Peyer's patch (tissue), 4 donors: ENCODE measurements at regions not wholly inside any gene's neighbourhood (a gene's known extent, or its start where the extent isn't known, plus 50 kb on each side); places are given as distances from the start of the nearest gene placed in this dataset.

ENCODE experiments used
- DNase-seq, 3 donors: peaks; one replicate each; pipeline ENCODE4 v3.0.0-alpha.2; 2017 to 2019
- H3K27ac ChIP-seq, 4 donors: fragments of 200-600 bp; sonication (generic); one replicate each; pipeline ENCODE4 v1.5.1; 2016 to 2019
- H3K27me3 ChIP-seq, 2 donors: fragments of 200-600 bp; sonication (generic); one replicate each; pipeline ENCODE4 v1.5.1; 2019
- H3K36me3 ChIP-seq, 3 donors: fragments of 200-600 bp; sonication (generic); one replicate each; pipeline ENCODE4 v1.5.1; 2016 to 2019
- H3K4me1 ChIP-seq, 4 donors: fragments of 200-600 bp; sonication (generic); one replicate each; pipeline ENCODE4 v1.5.1; 2016 to 2019
- H3K4me3 ChIP-seq, 4 donors: fragments of 200-600 bp; sonication (generic); 1 replicate in 3 of 4; 2 replicates in 1 of 4; pipeline ENCODE4 v1.5.1; 2016 to 2019; ENCODE audit warnings: mild to moderate bottlenecking in 1 of 4
- H3K9me3 ChIP-seq, 4 donors: fragments of 200-600 bp; sonication (generic); one replicate each; pipeline ENCODE4 v1.5.1; 2016 to 2019; ENCODE audit warnings: mild to moderate bottlenecking in 1 of 4
- CTCF ChIP-seq, 6 experiments: fragments of 450-650 bp in 4 of 6; fragments of 200-600 bp in 2 of 6; sonication (generic) in 1 of 6; IDR thresholded peaks; one replicate each; pipeline ENCODE4 v1.5.1; 2017 to 2019; ENCODE audit warnings: antibody characterized with exemption in 6 of 6, mild to moderate bottlenecking in 3 of 6, moderate library complexity in 1 of 6
- POLR2A ChIP-seq, 2 donors: fragments of 450-650 bp; IDR thresholded peaks; one replicate each; pipeline ENCODE4 v1.5.1; 2017; ENCODE audit warnings: antibody characterized with exemption in 2 of 2, mild to moderate bottlenecking in 2 of 2, moderate library complexity in 2 of 2

- Histone ChIP-seq H3K36me3 (no peaks in the 10 kb centered on the region), H3K27me3 (no peaks in the 10 kb centered on the region), H3K4me1 (no peaks in the 10 kb centered on the region), H3K9me3 (peaks cover 0 to 3% (median 0%) of the 10 kb centered on the region in 4 donors), H3K27ac (no peak overlapping the region), H3K4me3 (no peak overlapping the region)
- DNase-seq = no peak
- TF ChIP-seq POLR2A (IDR thresholded peaks at IDR 0.05) (no peak), CTCF (IDR thresholded peaks at IDR 0.05) (no peak)
Observed at GRCh38 chr5:33166522-33166921, 274.2 kb upstream of the TARS1 start.

GRCh38 chr5:33166948-33167347 lies 273.8 kb upstream of the TARS1 start:
- Histone ChIP-seq H3K4me3 (no peak overlapping the region), H3K9me3 (peaks cover 0 to 3% (median 0%) of the 10 kb centered on the region in 4 donors), H3K4me1 (no peaks in the 10 kb centered on the region), H3K36me3 (no peaks in the 10 kb centered on the region), H3K27me3 (no peaks in the 10 kb centered on the region), H3K27ac (no peak overlapping the region)
- no peak for DNase-seq
- TF ChIP-seq POLR2A (IDR thresholded peaks at IDR 0.05) (no peak), CTCF (IDR thresholded peaks at IDR 0.05) (no peak)

- Histone ChIP-seq H3K36me3 (no peaks in the 10 kb centered on the region), H3K4me1 (no peaks in the 10 kb centered on the region), H3K4me3 (no peak overlapping the region), H3K27me3 (no peaks in the 10 kb centered on the region), H3K27ac (no peak overlapping the region), H3K9me3 (peaks cover 0 to 3% (median 0%) of the 10 kb centered on the region in 4 donors)
- DNase-seq = no peak
- no peak for TF ChIP-seq POLR2A (IDR thresholded peaks at IDR 0.05)
- TF ChIP-seq CTCF (IDR thresholded peaks at IDR 0.05) = no peak
Observed at GRCh38 chr5:33167541-33167940, 273.2 kb upstream of the TARS1 start.

- no peaks in the 10 kb centered on the region for H3K4me1 ChIP-seq
- H3K4me3 ChIP-seq = no peak overlapping the region
- no peak overlapping the region for H3K27ac ChIP-seq
- H3K27me3 ChIP-seq = no peaks in the 10 kb centered on the region
- H3K9me3 ChIP-seq = peaks cover 0 to 3% (median 0%) of the 10 kb centered on the region in 4 donors
- DNase-seq = no peak
- no peak for TF ChIP-seq POLR2A (IDR thresholded peaks at IDR 0.05)
- no peak for TF ChIP-seq CTCF (IDR thresholded peaks at IDR 0.05)
- no peaks in the 10 kb centered on the region for H3K36me3 ChIP-seq
Observed at GRCh38 chr5:33170411-33170810, 270.4 kb upstream of the TARS1 start.

- H3K4me3 ChIP-seq = no peak overlapping the region
- no peak for TF ChIP-seq CTCF (IDR thresholded peaks at IDR 0.05)
- no peak for TF ChIP-seq POLR2A (IDR thresholded peaks at IDR 0.05)
- no peaks in the 10 kb centered on the region for H3K27me3 ChIP-seq
- H3K27ac ChIP-seq = no peak overlapping the region
- no peaks in the 10 kb centered on the region for H3K9me3 ChIP-seq
- no peak for DNase-seq
- H3K4me1 ChIP-seq = no peaks in the 10 kb centered on the region
- no peaks in the 10 kb centered on the region for H3K36me3 ChIP-seq
Observed at GRCh38 chr5:33174383-33174782, 266.4 kb upstream of the TARS1 start.

GRCh38 chr5:33179301-33179700 lies 261.5 kb upstream of the TARS1 start:
- H3K27ac ChIP-seq = no peak overlapping the region
- no peak for TF ChIP-seq CTCF (IDR thresholded peaks at IDR 0.05)
- no peak for TF ChIP-seq POLR2A (IDR thresholded peaks at IDR 0.05)
- H3K4me1 ChIP-seq = no peaks in the 10 kb centered on the region
- no peaks in the 10 kb centered on the region for H3K36me3 ChIP-seq
- no peaks in the 10 kb centered on the region for H3K27me3 ChIP-seq
- H3K9me3 ChIP-seq = no peaks in the 10 kb centered on the region
- DNase-seq = no peak
- no peak overlapping the region for H3K4me3 ChIP-seq
